SK-N-MC (cell line): ENCODE measurements at regions not wholly inside any gene's neighbourhood (a gene's known extent, or its start where the extent isn't known, plus 50 kb on each side); places are given as distances from the start of the nearest gene placed in this dataset.

Source experiments
- DNase-seq: peaks from one replicate; pipeline ENCODE4 v3.0.0-alpha.2; 2011; ENCODE audit warnings: low read depth, low spot score
- H3K27ac ChIP-seq: fragments of 200-600 bp; sonication (generic); 2 replicates; pipeline ENCODE4 v1.5.1; 2016; ENCODE audit warnings: mixed run types
- H3K36me3 ChIP-seq: fragments of 200-600 bp; sonication (generic); 2 replicates; pipeline ENCODE4 v1.6.1; 2017; ENCODE audit warnings: antibody characterized with exemption, low read length, mixed read lengths; ENCODE audit not compliant: insufficient read depth
- H3K4me3 ChIP-seq: fragments of 200-600 bp; sonication (generic); 2 replicates; pipeline ENCODE4 v1.5.1; 2016
- H3K9ac ChIP-seq: fragments of 200-600 bp; sonication (generic); 2 replicates; pipeline ENCODE4 v1.8.0; 2017; ENCODE audit warnings: mixed run types, mixed read lengths; ENCODE audit not compliant: insufficient read length
- H3K9me3 ChIP-seq: fragments of 200-600 bp; sonication (generic); 2 replicates; pipeline ENCODE4 v1.6.1; 2017; ENCODE audit warnings: low read depth, mild to moderate bottlenecking, antibody characterized with exemption, low read length, moderate library complexity, mixed read lengths
- EZH2 ChIP-seq: fragments of 200-600 bp; sonication (generic); IDR thresholded peaks from one replicate; pipeline ENCODE4 v1.6.1; 2017; ENCODE audit warnings: antibody characterized with exemption
- FOXP2 ChIP-seq: optimal IDR thresholded peaks from 2 replicates; pipeline ENCODE3; 2011; ENCODE audit warnings: mild to moderate bottlenecking, moderate library complexity; ENCODE audit not compliant: insufficient read depth; ENCODE audit errors: extremely low read length, control extremely low read depth
- POLR2AphosphoS5 ChIP-seq: IDR thresholded peaks from 2 replicates; pipeline ENCODE4 v1.6.1; 2012; ENCODE audit warnings: mild to moderate bottlenecking, low read depth, low read length, borderline replicate concordance

- H3K9ac ChIP-seq = no peak overlapping the region
- no peaks in the 10 kb centered on the region for H3K36me3 ChIP-seq
- no peak overlapping the region for H3K27ac ChIP-seq
- H3K4me3 ChIP-seq = no peak overlapping the region
- TF ChIP-seq POLR2AphosphoS5 = no peak
- no peak for TF ChIP-seq EZH2
- no peak for TF ChIP-seq FOXP2
- DNase-seq = no peak
- no peaks in the 10 kb centered on the region for H3K9me3 ChIP-seq
Observed at GRCh38 chr3:106290304-106290997, 421.6 kb upstream of the CBLB start.

DNA sequence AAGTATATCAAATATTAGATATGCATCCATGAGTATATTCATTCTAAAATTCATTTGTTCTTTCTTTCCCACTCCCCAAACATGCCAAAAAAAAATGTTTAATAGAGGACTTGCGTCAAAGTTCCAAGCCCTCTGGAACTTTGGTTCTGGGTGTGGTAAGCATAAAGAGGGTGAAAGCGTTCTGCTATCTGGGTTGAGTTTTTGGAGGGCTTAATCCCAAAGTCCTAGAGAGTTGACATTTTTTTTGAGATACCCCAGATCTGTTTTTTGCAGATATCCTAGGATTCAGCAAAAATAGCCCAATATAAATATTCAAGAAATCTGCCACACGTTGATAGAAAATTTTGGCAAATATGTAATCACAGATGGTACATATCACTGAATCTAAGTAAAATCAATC lies 424.3 kb upstream of the CBLB start:
- Histone ChIP-seq H3K9ac (no peak overlapping the region), H3K36me3 (no peaks in the 10 kb centered on the region), H3K4me3 (no peak overlapping the region), H3K9me3 (no peaks in the 10 kb centered on the region), H3K27ac (no peak overlapping the region)
- no peak for DNase-seq
- TF ChIP-seq EZH2 (no peak), POLR2AphosphoS5 (no peak), FOXP2 (no peak)

- TF ChIP-seq POLR2AphosphoS5 (no peak), FOXP2 (no peak), EZH2 (no peak)
- Histone ChIP-seq H3K9ac (no peak overlapping the region), H3K4me3 (no peak overlapping the region), H3K9me3 (no peaks in the 10 kb centered on the region), H3K27ac (no peak overlapping the region), H3K36me3 (no peaks in the 10 kb centered on the region)
- no peak for DNase-seq
Observed at GRCh38 chr3:106294121-106294520, 425.3 kb upstream of the CBLB start.

DNA sequence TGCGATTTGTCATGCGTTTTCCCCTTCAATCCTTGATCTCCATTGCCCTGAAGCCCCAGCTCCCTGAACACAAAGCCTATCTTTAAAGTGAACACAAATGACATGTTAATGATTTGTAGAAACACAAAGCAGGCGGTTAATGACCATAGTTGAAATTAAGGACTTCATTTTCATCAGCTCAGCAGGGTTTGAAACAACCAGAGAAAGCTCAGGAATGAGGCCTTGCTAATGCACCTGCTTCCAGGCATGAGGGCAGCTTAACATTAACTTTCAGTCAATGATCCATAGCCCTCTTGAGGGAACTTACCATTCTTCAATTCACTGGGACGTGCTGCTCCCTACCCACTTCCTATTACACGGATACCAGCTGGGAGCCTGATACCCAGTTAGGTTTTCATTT lies 427.2 kb upstream of the CBLB start:
- Histone ChIP-seq H3K4me3 (no peak overlapping the region), H3K9me3 (no peaks in the 10 kb centered on the region), H3K9ac (no peak overlapping the region), H3K36me3 (no peaks in the 10 kb centered on the region), H3K27ac (no peak overlapping the region)
- TF ChIP-seq FOXP2 (no peak), POLR2AphosphoS5 (no peak), EZH2 (no peak)
- no peak for DNase-seq

GRCh38 chr3:106299300-106300098 lies 430.7 kb upstream of the CBLB start:
- TF ChIP-seq POLR2AphosphoS5 (no peak), EZH2 (no peak), FOXP2 (no peak)
- Histone ChIP-seq H3K4me3 (no peak overlapping the region), H3K27ac (no peak overlapping the region), H3K36me3 (no peaks in the 10 kb centered on the region), H3K9me3 (no peaks in the 10 kb centered on the region), H3K9ac (no peak overlapping the region)
- DNase-seq = no peak

- H3K36me3 ChIP-seq = no peaks in the 10 kb centered on the region
- no peaks in the 10 kb centered on the region for H3K9me3 ChIP-seq
- H3K9ac ChIP-seq = no peak overlapping the region
- no peak overlapping the region for H3K27ac ChIP-seq
- DNase-seq = no peak
- TF ChIP-seq FOXP2 = no peak
- TF ChIP-seq POLR2AphosphoS5 = no peak
- TF ChIP-seq EZH2 = no peak
- H3K4me3 ChIP-seq = no peak overlapping the region
Observed at GRCh38 chr3:106302451-106303221, 433.8 kb upstream of the CBLB start.

- Histone ChIP-seq H3K9ac (no peak overlapping the region), H3K27ac (no peak overlapping the region), H3K4me3 (no peak overlapping the region), H3K9me3 (no peaks in the 10 kb centered on the region), H3K36me3 (no peaks in the 10 kb centered on the region)
- DNase-seq = no peak
- TF ChIP-seq EZH2 (no peak), FOXP2 (no peak), POLR2AphosphoS5 (no peak)
Observed at GRCh38 chr3:106303766-106304165, 435.0 kb upstream of the CBLB start.

GRCh38 chr3:106305127-106305526 lies 436.3 kb upstream of the CBLB start:
- no peak for DNase-seq
- H3K27ac ChIP-seq = no peak overlapping the region
- H3K4me3 ChIP-seq = no peak overlapping the region
- no peaks in the 10 kb centered on the region for H3K36me3 ChIP-seq
- no peaks in the 10 kb centered on the region for H3K9me3 ChIP-seq
- H3K9ac ChIP-seq = no peak overlapping the region
- no peak for TF ChIP-seq EZH2
- TF ChIP-seq POLR2AphosphoS5 = no peak
- no peak for TF ChIP-seq FOXP2
